Kidney (tissue), 13 donors: ENCODE measurements at regions not wholly inside any gene's neighbourhood (a gene's known extent, or its start where the extent isn't known, plus 50 kb on each side); places are given as distances from the start of the nearest gene placed in this dataset.

Source experiments
- DNase-seq, 5 donors: peaks; one replicate each; pipeline ENCODE4 v3.0.0-alpha.2; 2013 to 2020
- FAIRE-seq: peaks from 2 replicates; lab custom pipeline; 2012; peaks lifted over from hg19 to GRCh38; lab: Jason Lieb, UNC
- H3K27ac ChIP-seq, 2 donors: one replicate each; pipeline ENCODE4 v1.7.0; 2013; ENCODE audit warnings: low read depth in 2 of 2, low read length in 2 of 2, inconsistent platforms in 1 of 2
- H3K27me3 ChIP-seq: one replicate; pipeline ENCODE4 v1.7.1; 2013; ENCODE audit warnings: low read length, inconsistent platforms; ENCODE audit not compliant: control insufficient read depth, insufficient read depth
- H3K36me3 ChIP-seq, 3 donors: one replicate each; pipeline versions ENCODE4 v1.7.0 to v1.7.1; 2013; ENCODE audit warnings: low read length in 3 of 3, control low read depth in 1 of 3, inconsistent platforms in 1 of 3; ENCODE audit not compliant: insufficient read depth in 3 of 3, control insufficient read depth in 2 of 3
- H3K4me1 ChIP-seq, 3 donors: one replicate each; pipeline versions ENCODE4 v1.7.0 to v1.7.1; 2013; ENCODE audit warnings: low read length in 3 of 3, inconsistent platforms in 1 of 3, low read depth in 1 of 3; ENCODE audit not compliant: control insufficient read depth in 2 of 3, insufficient read depth in 2 of 3
- H3K4me3 ChIP-seq, 3 donors: one replicate each; pipeline versions ENCODE4 v1.7.0 to v1.8.1; 2013; ENCODE audit warnings: low read length in 3 of 3, control low read depth in 1 of 3, inconsistent platforms in 1 of 3
- H3K9ac ChIP-seq, 3 donors: one replicate each; pipeline versions ENCODE4 v1.7.0 to v1.7.1; 2013; ENCODE audit warnings: low read length in 3 of 3, control low read depth in 1 of 3, inconsistent platforms in 1 of 3
- H3K9me3 ChIP-seq, 3 donors: one replicate each; pipeline versions ENCODE4 v1.7.0 to v1.7.1; 2013; ENCODE audit warnings: low read length in 3 of 3, control low read depth in 1 of 3, inconsistent platforms in 1 of 3; ENCODE audit not compliant: control insufficient read depth in 2 of 3, insufficient read depth in 1 of 3
- CTCF ChIP-seq: IDR thresholded peaks from 3 replicates; pipeline ENCODE4 v1.5.1; 2012; ENCODE audit warnings: mild to moderate bottlenecking, moderate library complexity, borderline replicate concordance; ENCODE audit not compliant: insufficient read depth; ENCODE audit errors: extremely low read depth
- intact Hi-C: fragments of 100-400 bp; cut with DNase I; formaldehyde crosslinking; loops from one replicate; pipeline ENCODE4 v1.11.1; 2022
- donor health status: control.
- donor health status: control.
- donor health status: control.
- donor health status: control.
- donor health status: control.
- donor health status: DM: yes; HTN: yes; CAD: no.
- donor health status: Normal renal cell carcinoma (clear cell type).

DNA sequence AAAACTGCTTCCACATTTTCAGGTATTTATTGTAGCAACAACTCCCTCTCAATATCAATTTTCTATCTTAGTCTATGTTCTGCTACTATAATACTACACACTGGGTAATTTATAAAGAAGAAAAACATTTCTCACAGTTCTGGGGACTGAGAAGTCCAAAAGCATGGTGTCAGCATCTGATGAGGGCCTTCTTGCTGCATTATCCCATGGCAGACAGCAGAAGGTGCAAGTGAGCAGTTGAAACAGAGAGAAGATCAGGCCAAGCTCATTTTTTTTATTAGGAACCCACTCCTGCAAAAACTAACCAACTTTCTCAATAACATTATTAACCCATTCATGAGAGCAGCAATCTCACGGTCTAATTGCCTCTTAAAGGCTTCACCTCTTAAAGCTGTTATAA is 376.0 kb downstream of the RAB28 start:
- Histone ChIP-seq H3K36me3 (no peaks in the 10 kb centered on the region), H3K4me3 (no peak overlapping the region), H3K9me3 (peaks cover 0 to 1% (median 0%) of the 10 kb centered on the region in 3 donors), H3K27me3 (no peaks in the 10 kb centered on the region), H3K27ac (no peak overlapping the region), H3K4me1 (no peaks in the 10 kb centered on the region), H3K9ac (no peak overlapping the region)
- intact Hi-C loops: no loop called here
- DNase-seq (no peak), FAIRE-seq (no peak)
- TF ChIP-seq CTCF: no peak

- Histone ChIP-seq H3K4me1 (no peaks in the 10 kb centered on the region), H3K4me3 (no peak overlapping the region), H3K27ac (no peak overlapping the region), H3K27me3 (no peaks in the 10 kb centered on the region), H3K9me3 (no peaks in the 10 kb centered on the region), H3K36me3 (no peaks in the 10 kb centered on the region), H3K9ac (no peak overlapping the region)
- TF ChIP-seq CTCF: no peak
- DNase-seq (no peak), FAIRE-seq (no peak)
- intact Hi-C loops: no loop called here
Observed at GRCh38 chr4:13103382-13104015, 380.6 kb downstream of the RAB28 start.

GRCh38 chr4:13102092-13102742 is 381.9 kb downstream of the RAB28 start:
- Histone ChIP-seq H3K4me3 (no peak overlapping the region), H3K27me3 (no peaks in the 10 kb centered on the region), H3K36me3 (no peaks in the 10 kb centered on the region), H3K9ac (no peak overlapping the region), H3K9me3 (no peaks in the 10 kb centered on the region), H3K4me1 (no peaks in the 10 kb centered on the region), H3K27ac (no peak overlapping the region)
- intact Hi-C loops: no loop called here
- no peak for FAIRE-seq
- no peak for DNase-seq
- no peak for TF ChIP-seq CTCF
